Neural progenitor cell (in vitro differentiated cells): ENCODE measurements at regions not wholly inside any gene's neighbourhood (a gene's known extent, or its start where the extent isn't known, plus 50 kb on each side); places are given as distances from the start of the nearest gene placed in this dataset.

Experiments
- DNase-seq: peaks from one replicate; pipeline ENCODE4 v3.0.0-alpha.2; 2016; ENCODE audit warnings: low spot score
- H2AFZ ChIP-seq: fragments of 200-600 bp; sonication (generic); replicated peaks from 2 replicates; pipeline ENCODE4 v1.6.1; 2016; ENCODE audit warnings: antibody characterized with exemption
- H3F3A ChIP-seq: fragments of 200-600 bp; sonication (generic); 2 replicates; pipeline ENCODE4 v1.6.1; 2016; ENCODE audit warnings: antibody characterized with exemption, low read depth
- H3K27ac ChIP-seq: fragments of 200-600 bp; sonication (generic); 2 replicates; pipeline ENCODE4 v1.5.1; 2016; ENCODE audit warnings: mild to moderate bottlenecking
- H3K27me3 ChIP-seq: fragments of 200-600 bp; sonication (generic); 2 replicates; pipeline ENCODE4 v1.6.1; 2016; ENCODE audit warnings: mild to moderate bottlenecking, moderate library complexity
- H3K36me3 ChIP-seq: fragments of 200-600 bp; sonication (generic); 2 replicates; pipeline ENCODE4 v1.5.1; 2016
- H3K4me1 ChIP-seq: fragments of 200-600 bp; sonication (generic); 2 replicates; pipeline ENCODE4 v1.6.1; 2016; ENCODE audit warnings: mixed run types
- H3K4me2 ChIP-seq: fragments of 200-600 bp; sonication (generic); 2 replicates; pipeline ENCODE4 v1.6.1; 2016
- H3K4me3 ChIP-seq: fragments of 200-600 bp; sonication (generic); 2 replicates; pipeline ENCODE4 v1.5.1; 2016
- H3K79me2 ChIP-seq: fragments of 200-600 bp; sonication (generic); 2 replicates; pipeline ENCODE4 v1.6.1; 2016; ENCODE audit warnings: low read depth
- H3K9ac ChIP-seq: fragments of 200-600 bp; sonication (generic); 2 replicates; pipeline ENCODE4 v1.6.1; 2016
- H3K9me3 ChIP-seq: fragments of 200-600 bp; sonication (generic); 2 replicates; pipeline ENCODE4 v1.5.1; 2016; ENCODE audit warnings: low read depth
- H4K20me1 ChIP-seq: fragments of 200-600 bp; sonication (generic); 2 replicates; pipeline ENCODE4 v1.6.1; 2016; ENCODE audit warnings: low read depth
- H3K27ac Mint-ChIP-seq: 3 replicates; pipeline ENCODE4 v1.8.0; 2021; ENCODE audit warnings: mixed read lengths
- H3K27me3 Mint-ChIP-seq: 2 replicates; pipeline ENCODE4 v1.8.0; 2022; ENCODE audit warnings: low read depth, mild to moderate bottlenecking, inconsistent platforms, moderate library complexity, mixed read lengths; ENCODE audit not compliant: insufficient read depth
- H3K36me3 Mint-ChIP-seq: 3 replicates; pipeline ENCODE4 v1.8.0; 2021; ENCODE audit warnings: mixed read lengths
- H3K4me1 Mint-ChIP-seq: 3 replicates; pipeline ENCODE4 v1.8.0; 2021; ENCODE audit warnings: mixed read lengths
- H3K4me3 Mint-ChIP-seq: 3 replicates; pipeline ENCODE4 v1.8.0; 2021; ENCODE audit warnings: mild to moderate bottlenecking, moderate library complexity, mixed read lengths
- H3K9me3 Mint-ChIP-seq: 3 replicates; pipeline ENCODE4 v1.8.0; 2020; ENCODE audit warnings: mixed read lengths
- CTCF ChIP-seq: fragments of 200-600 bp; sonication (generic); IDR thresholded peaks from 2 replicates; pipeline ENCODE4 v1.5.1; 2017; ENCODE audit warnings: antibody characterized with exemption, mild to moderate bottlenecking
- EZH2 ChIP-seq: fragments of 200-600 bp; sonication (generic); IDR thresholded peaks from 2 replicates; pipeline ENCODE4 v1.6.1; 2017; ENCODE audit warnings: antibody characterized with exemption, mild to moderate bottlenecking, moderate library complexity
- EZH2phosphoT487 ChIP-seq: fragments of 200-600 bp; sonication (generic); IDR thresholded peaks from 2 replicates; pipeline ENCODE4 v1.6.1; 2017; ENCODE audit warnings: antibody characterized with exemption

GRCh38 chr11:56848141-56848809, 99.8 kb upstream of the OR9G4 start:
- H3K9ac ChIP-seq: no peak overlapping the region
- H3K27me3 ChIP-seq: no peaks in the 10 kb centered on the region
- Mint-ChIP-seq H3K27me3 (no peaks in the 10 kb centered on the region), H3K36me3 (no peaks in the 10 kb centered on the region), H3K4me3 (no peak overlapping the region), H3K4me1 (no peaks in the 10 kb centered on the region), H3K27ac (no peak overlapping the region), H3K9me3 (no peaks in the 10 kb centered on the region)
- H3K36me3 ChIP-seq: no peaks in the 10 kb centered on the region
- no peak overlapping the region for H2AFZ ChIP-seq
- no peaks in the 10 kb centered on the region for H3K4me1 ChIP-seq
- no peak for TF ChIP-seq EZH2
- no peak for TF ChIP-seq EZH2phosphoT487
- no peak for TF ChIP-seq CTCF
- no peak overlapping the region for H3K27ac ChIP-seq
- H3K79me2 ChIP-seq: no peaks in the 10 kb centered on the region
- H4K20me1 ChIP-seq: no peaks in the 10 kb centered on the region
- H3K4me3 ChIP-seq: no peak overlapping the region
- H3F3A ChIP-seq: no peaks in the 10 kb centered on the region
- no peak for DNase-seq
- H3K9me3 ChIP-seq: no peaks in the 10 kb centered on the region
- H3K4me2 ChIP-seq: no peak overlapping the region

- no peak overlapping the region for H3K27ac Mint-ChIP-seq
- H3K4me3 ChIP-seq: no peak overlapping the region
- H3K4me1 Mint-ChIP-seq: no peaks in the 10 kb centered on the region
- no peak for DNase-seq
- H3K36me3 Mint-ChIP-seq: no peaks in the 10 kb centered on the region
- H3K4me2 ChIP-seq: no peak overlapping the region
- H3K9ac ChIP-seq: no peak overlapping the region
- no peaks in the 10 kb centered on the region for H3K27me3 ChIP-seq
- no peaks in the 10 kb centered on the region for H3K9me3 Mint-ChIP-seq
- no peaks in the 10 kb centered on the region for H4K20me1 ChIP-seq
- H3K4me1 ChIP-seq: no peaks in the 10 kb centered on the region
- no peaks in the 10 kb centered on the region for H3K79me2 ChIP-seq
- no peak overlapping the region for H2AFZ ChIP-seq
- no peaks in the 10 kb centered on the region for H3F3A ChIP-seq
- H3K36me3 ChIP-seq: no peaks in the 10 kb centered on the region
- TF ChIP-seq EZH2 (no peak), EZH2phosphoT487 (no peak), CTCF (no peak)
- no peaks in the 10 kb centered on the region for H3K27me3 Mint-ChIP-seq
- no peak overlapping the region for H3K4me3 Mint-ChIP-seq
- no peak overlapping the region for H3K27ac ChIP-seq
- no peaks in the 10 kb centered on the region for H3K9me3 ChIP-seq
Observed at GRCh38 chr11:56846631-56847576, 98.4 kb upstream of the OR9G4 start.

DNA sequence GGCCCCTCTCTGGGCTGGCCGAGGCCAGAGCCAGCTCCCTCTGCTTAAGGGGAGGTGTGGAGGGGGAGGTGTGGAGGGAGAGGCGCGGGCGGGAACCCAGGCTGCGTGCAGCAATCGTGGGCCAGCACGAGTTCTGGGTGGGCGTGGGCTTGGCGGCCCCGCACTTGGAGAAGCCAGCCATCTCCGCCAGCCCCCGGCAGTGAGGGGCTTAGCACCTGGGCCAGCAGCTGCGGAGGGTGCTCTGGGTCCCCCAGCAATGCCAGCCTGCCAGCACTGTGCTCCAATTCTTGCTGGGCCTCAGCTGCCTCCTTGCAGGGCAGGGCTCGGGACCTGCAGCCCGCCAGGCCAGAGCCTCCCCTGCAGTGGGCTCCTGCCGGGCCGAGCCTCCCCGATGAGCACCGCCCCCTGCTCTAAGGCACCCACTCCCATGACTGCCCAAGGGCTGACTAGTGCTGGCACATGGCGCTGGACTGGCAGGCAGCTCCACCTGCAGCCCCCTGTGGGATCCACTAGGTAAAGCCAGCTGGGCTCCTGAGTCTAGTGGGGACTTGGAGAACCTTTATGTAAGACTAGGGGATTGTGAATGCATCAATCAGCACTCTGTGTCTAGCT, 96.7 kb upstream of the OR9G4 start:
- no peaks in the 10 kb centered on the region for H3K36me3 Mint-ChIP-seq
- H3K4me1 Mint-ChIP-seq: peaks cover 3% of the 10 kb centered on the region
- H3K9me3 Mint-ChIP-seq: no peaks in the 10 kb centered on the region

More for the DNA sequence above, 96.7 kb upstream of the OR9G4 start:
- Histone ChIP-seq H3K4me1 (no peaks in the 10 kb centered on the region), H3K4me3 (no peak overlapping the region), H3K36me3 (no peaks in the 10 kb centered on the region), H3K79me2 (no peaks in the 10 kb centered on the region), H2AFZ (no peak overlapping the region), H3F3A (no peaks in the 10 kb centered on the region), H3K9ac (no peak overlapping the region), H3K4me2 (no peak overlapping the region), H4K20me1 (no peaks in the 10 kb centered on the region), H3K27me3 (no peaks in the 10 kb centered on the region), H3K9me3 (no peaks in the 10 kb centered on the region), H3K27ac (no peak overlapping the region)
- Mint-ChIP-seq H3K4me3 (no peak overlapping the region), H3K27me3 (no peaks in the 10 kb centered on the region), H3K27ac (no peak overlapping the region)
- no peak for TF ChIP-seq EZH2phosphoT487
- TF ChIP-seq EZH2: no peak
- TF ChIP-seq CTCF: no peak
- DNase-seq: no peak
